ENCODE measurements at regions not wholly inside any gene's neighbourhood (a gene's known extent, or its start where the extent isn't known, plus 50 kb on each side); places are given as distances from the start of the nearest gene placed in this dataset.

DNA sequence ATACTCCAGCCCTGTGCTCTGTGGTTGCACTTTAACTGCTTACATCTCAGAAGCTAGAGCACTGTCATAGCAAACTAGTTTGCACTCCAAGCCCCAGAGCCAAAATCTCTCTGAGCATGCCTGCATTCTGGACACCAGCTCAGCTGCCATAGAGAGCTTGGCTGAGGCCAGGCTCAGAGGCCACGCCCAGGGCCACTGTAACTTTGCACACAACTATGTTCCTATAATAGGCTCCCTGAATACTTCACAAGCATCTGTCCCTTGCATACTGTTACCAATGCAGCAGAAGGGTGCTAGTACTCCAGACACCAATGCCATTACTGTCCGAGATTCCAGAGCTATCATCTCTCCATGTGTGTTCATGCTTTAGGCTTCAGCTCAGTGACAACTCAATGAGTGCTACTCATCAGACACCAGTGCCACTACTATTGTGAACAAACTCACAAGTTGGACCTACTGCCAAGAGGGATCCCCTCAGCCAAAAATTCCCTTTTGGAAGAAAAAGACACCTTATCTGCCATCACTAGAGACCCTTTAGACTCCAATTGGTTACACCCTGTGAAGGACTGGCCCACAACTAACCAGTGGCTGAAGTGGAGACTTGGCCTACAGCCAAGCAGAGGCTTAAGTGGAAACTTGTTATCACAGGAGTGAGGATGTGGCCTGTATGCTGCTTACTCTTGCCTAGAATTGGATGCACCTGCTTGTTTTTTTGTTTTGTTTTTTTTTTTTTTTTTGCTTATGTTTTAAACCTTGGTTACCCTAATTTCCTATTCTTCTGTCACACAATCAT lies 211.6 kb upstream of the MAGI2 start:
- TF ChIP-seq, protein P1, sequence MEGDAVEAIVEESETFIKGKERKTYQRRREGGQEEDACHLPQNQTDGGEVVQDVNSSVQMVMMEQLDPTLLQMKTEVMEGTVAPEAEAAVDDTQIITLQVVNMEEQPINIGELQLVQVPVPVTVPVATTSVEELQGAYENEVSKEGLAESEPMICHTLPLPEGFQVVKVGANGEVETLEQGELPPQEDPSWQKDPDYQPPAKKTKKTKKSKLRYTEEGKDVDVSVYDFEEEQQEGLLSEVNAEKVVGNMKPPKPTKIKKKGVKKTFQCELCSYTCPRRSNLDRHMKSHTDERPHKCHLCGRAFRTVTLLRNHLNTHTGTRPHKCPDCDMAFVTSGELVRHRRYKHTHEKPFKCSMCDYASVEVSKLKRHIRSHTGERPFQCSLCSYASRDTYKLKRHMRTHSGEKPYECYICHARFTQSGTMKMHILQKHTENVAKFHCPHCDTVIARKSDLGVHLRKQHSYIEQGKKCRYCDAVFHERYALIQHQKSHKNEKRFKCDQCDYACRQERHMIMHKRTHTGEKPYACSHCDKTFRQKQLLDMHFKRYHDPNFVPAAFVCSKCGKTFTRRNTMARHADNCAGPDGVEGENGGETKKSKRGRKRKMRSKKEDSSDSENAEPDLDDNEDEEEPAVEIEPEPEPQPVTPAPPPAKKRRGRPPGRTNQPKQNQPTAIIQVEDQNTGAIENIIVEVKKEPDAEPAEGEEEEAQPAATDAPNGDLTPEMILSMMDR (IDR thresholded peaks at IDR 0.05; ENCODE audit: low read depth, low read length): no peak
- TF ChIP-seq POLR2A (IDR thresholded peaks at IDR 0.05; ENCODE audit: extremely low read depth, insufficient read length): no peak

All from NB4 (cell line).